Activated T-helper 2 cell treated with anti-CD3 and anti-CD28 coated beads, Interferon-gamma antibody, Interleukin-2, Interleukin-4, amounts not matched to agents 10 μg/mL and 5 μg/mL and 100 μg/mL, durations not matched to agents 14 hours and 24 hours and 36 hours (primary cell): ENCODE measurements at regions not wholly inside any gene's neighbourhood (a gene's known extent, or its start where the extent isn't known, plus 50 kb on each side); places are given as distances from the start of the nearest gene placed in this dataset.
"Not testable (repeated sequence)": the region's sequence is repeated elsewhere in the genome, so short reads cannot be mapped to it uniquely, and the experiment has no call there.

Source experiments
- DNase-seq: peaks from one replicate; pipeline ENCODE4 v3.0.0; 2021; ENCODE audit warnings: low spot score
- H3K27ac Mint-ChIP-seq: one replicate; pipeline ENCODE4 v1.8.0; 2021; ENCODE audit warnings: mixed read lengths
- H3K27me3 Mint-ChIP-seq: one replicate; pipeline ENCODE4 v1.8.0; 2021; ENCODE audit warnings: low read depth, mixed read lengths
- H3K36me3 Mint-ChIP-seq: one replicate; pipeline ENCODE4 v1.8.0; 2021; ENCODE audit warnings: low read depth, mixed read lengths
- H3K4me1 Mint-ChIP-seq: one replicate; pipeline ENCODE4 v1.8.0; 2021; ENCODE audit warnings: low read depth, mixed read lengths
- H3K4me3 Mint-ChIP-seq: one replicate; pipeline ENCODE4 v1.8.0; 2021; ENCODE audit warnings: low read depth, mild to moderate bottlenecking, moderate library complexity, mixed read lengths
- H3K9me3 Mint-ChIP-seq: one replicate; pipeline ENCODE4 v1.8.0; 2021; ENCODE audit warnings: mixed read lengths
- intact Hi-C: fragments of 100-400 bp; cut with micrococcal nuclease; formaldehyde crosslinking; loops from one replicate; pipeline ENCODE4 v1.15.1; 2023

- H3K4me3 Mint-ChIP-seq, result no peak overlapping the region
- no peaks in the 10 kb centered on the region for H3K27me3 Mint-ChIP-seq
- no peak for DNase-seq
- no peak overlapping the region for H3K27ac Mint-ChIP-seq
- peaks cover 44% of the 10 kb centered on the region for H3K9me3 Mint-ChIP-seq
- no peaks in the 10 kb centered on the region for H3K36me3 Mint-ChIP-seq
- intact Hi-C loops, result no loop called here
- no peaks in the 10 kb centered on the region for H3K4me1 Mint-ChIP-seq
Measured at GRCh38 chr17:22512506-22512905, 820.2 kb downstream of the KCNJ18 start.

GRCh38 chr17:22512997-22513538, 820.7 kb downstream of the KCNJ18 start:
- intact Hi-C loops, result no loop called here
- Mint-ChIP-seq H3K4me3 (no peak overlapping the region), H3K9me3 (peaks cover 48% of the 10 kb centered on the region), H3K4me1 (no peaks in the 10 kb centered on the region), H3K36me3 (no peaks in the 10 kb centered on the region), H3K27me3 (no peaks in the 10 kb centered on the region), H3K27ac (no peak overlapping the region)
- DNase-seq, result no peak

GRCh38 chr17:22514315-22514714, 822.0 kb downstream of the KCNJ18 start:
- Mint-ChIP-seq H3K4me3 (no peak overlapping the region), H3K27ac (no peak overlapping the region), H3K36me3 (no peaks in the 10 kb centered on the region), H3K27me3 (no peaks in the 10 kb centered on the region), H3K9me3 (peaks cover 47% of the 10 kb centered on the region), H3K4me1 (no peaks in the 10 kb centered on the region)
- intact Hi-C loops, result no loop called here
- DNase-seq, result no peak

- intact Hi-C loops, result no loop called here
- Mint-ChIP-seq H3K4me3 (no peak overlapping the region), H3K9me3 (peaks cover 44% of the 10 kb centered on the region), H3K27ac (no peak overlapping the region), H3K36me3 (no peaks in the 10 kb centered on the region), H3K4me1 (no peaks in the 10 kb centered on the region), H3K27me3 (no peaks in the 10 kb centered on the region)
- no peak for DNase-seq
Measured at GRCh38 chr17:22514767-22515320, 822.5 kb downstream of the KCNJ18 start.

- intact Hi-C loops, result no loop called here
- Mint-ChIP-seq H3K27me3 (no peaks in the 10 kb centered on the region), H3K4me3 (no peak overlapping the region), H3K27ac (no peak overlapping the region), H3K36me3 (no peaks in the 10 kb centered on the region), H3K4me1 (no peaks in the 10 kb centered on the region), H3K9me3 (peaks cover 38% of the 10 kb centered on the region)
- no peak for DNase-seq
Measured at GRCh38 chr17:22515599-22515998, 823.3 kb downstream of the KCNJ18 start.

- Mint-ChIP-seq H3K27me3 (no peaks in the 10 kb centered on the region), H3K4me1 (no peaks in the 10 kb centered on the region), H3K9me3 (peaks cover 30% of the 10 kb centered on the region), H3K27ac (no peak overlapping the region), H3K36me3 (no peaks in the 10 kb centered on the region), H3K4me3 (no peak overlapping the region)
- DNase-seq, result no peak
- intact Hi-C loops, result no loop called here
Measured at GRCh38 chr17:22516861-22517636, 824.7 kb downstream of the KCNJ18 start.

- Mint-ChIP-seq H3K27ac (no peak overlapping the region), H3K36me3 (no peaks in the 10 kb centered on the region), H3K4me3 (no peak overlapping the region), H3K9me3 (peaks cover 30% of the 10 kb centered on the region), H3K27me3 (no peaks in the 10 kb centered on the region), H3K4me1 (no peaks in the 10 kb centered on the region)
- intact Hi-C loops, result no loop called here
- DNase-seq, result no peak
Measured at GRCh38 chr17:22517716-22518115, 825.4 kb downstream of the KCNJ18 start.

GRCh38 chr17:22518185-22518584, 825.9 kb downstream of the KCNJ18 start:
- intact Hi-C loops, result no loop called here
- DNase-seq, result no peak
- Mint-ChIP-seq H3K27me3 (no peaks in the 10 kb centered on the region), H3K36me3 (no peaks in the 10 kb centered on the region), H3K9me3 (peaks cover 30% of the 10 kb centered on the region), H3K4me1 (no peaks in the 10 kb centered on the region), H3K4me3 (no peak overlapping the region), H3K27ac (no peak overlapping the region)

GRCh38 chr17:22548873-22549272, 856.5 kb downstream of the KCNJ18 start:
- H3K4me3 Mint-ChIP-seq, H3K27ac Mint-ChIP-seq, DNase-seq, H3K4me1 Mint-ChIP-seq, H3K27me3 Mint-ChIP-seq, H3K36me3 Mint-ChIP-seq, intact Hi-C loops: not testable (repeated sequence)
- H3K9me3 Mint-ChIP-seq, result peaks cover 24% of the 10 kb centered on the region

- H3K36me3 Mint-ChIP-seq, result not testable (repeated sequence)
- H3K9me3 Mint-ChIP-seq, result peaks cover 30% of the 10 kb centered on the region
Measured at GRCh38 chr17:22551695-22552415, 859.5 kb downstream of the KCNJ18 start.

GRCh38 chr17:22569459-22570143, 877.3 kb downstream of the KCNJ18 start:
- intact Hi-C loops, result no loop called here
- H3K4me1 Mint-ChIP-seq, result no peaks in the 10 kb centered on the region
- DNase-seq, result no peak
- peaks cover 63% of the 10 kb centered on the region for H3K9me3 Mint-ChIP-seq
- H3K36me3 Mint-ChIP-seq, result no peaks in the 10 kb centered on the region
- no peak overlapping the region for H3K27ac Mint-ChIP-seq
- no peak overlapping the region for H3K4me3 Mint-ChIP-seq
- H3K27me3 Mint-ChIP-seq, result no peaks in the 10 kb centered on the region

More at GRCh38 chr17:22551695-22552415, 859.5 kb downstream of the KCNJ18 start:
- DNase-seq, H3K27ac Mint-ChIP-seq, H3K27me3 Mint-ChIP-seq, H3K4me1 Mint-ChIP-seq, intact Hi-C loops, H3K4me3 Mint-ChIP-seq: not testable (repeated sequence)

- DNase-seq, result no peak
- Mint-ChIP-seq H3K4me1 (no peaks in the 10 kb centered on the region), H3K4me3 (no peak overlapping the region), H3K27me3 (no peaks in the 10 kb centered on the region), H3K27ac (no peak overlapping the region), H3K36me3 (no peaks in the 10 kb centered on the region), H3K9me3 (peaks cover 63% of the 10 kb centered on the region)
- intact Hi-C loops, result no loop called here
Measured at GRCh38 chr17:22570144-22570845, 878.0 kb downstream of the KCNJ18 start.
